RWPE1 (cell line): ENCODE measurements at regions not wholly inside any gene's neighbourhood (a gene's known extent, or its start where the extent isn't known, plus 50 kb on each side); places are given as distances from the start of the nearest gene placed in this dataset.

Experiments
- CTCF ChIA-PET: fragments of 350-600 bp; sonication (Branson Sonifier 250); formaldehyde crosslinking; extraction: SDS; loops from one replicate; lab custom pipeline; 2021; lab: Yijun Ruan, JAX
- POLR2A ChIA-PET: fragments of 400-600 bp; formaldehyde crosslinking; extraction: SDS; loops from one replicate; lab custom pipeline; 2020; ENCODE audit warnings: antibody characterized with exemption; ENCODE audit not compliant: low non-redundant PET; lab: Yijun Ruan, JAX
- DNase-seq: peaks from one replicate; pipeline ENCODE4 v3.0.0; 2012; ENCODE audit warnings: low spot score
- H3K27ac ChIP-seq: fragments of 450-650 bp; 2 replicates; pipeline ENCODE4 v1.5.1; 2017
- CTCF ChIP-seq: fragments of 450-650 bp; conservative IDR thresholded peaks from 2 replicates; pipeline ENCODE4 v1.5.1; 2017; ENCODE audit warnings: low read depth, mild to moderate bottlenecking

GRCh38 chr21:41689289-41689583 is 77.6 kb downstream of the RIPK4 start:
- ChIA-PET POLR2A (no interaction called here), CTCF (interaction anchor here (0.6 kb wide), 1 partner anchor 27 kb away, joined by 3 read pairs; no protein-coding TSS in a partner anchor)
- TF ChIP-seq CTCF = no peak
- H3K27ac ChIP-seq = no peak overlapping the region
- DNase-seq = no peak

- no peak for TF ChIP-seq CTCF
- ChIA-PET POLR2A (no interaction called here), CTCF (no interaction called here)
- DNase-seq = no peak
- H3K27ac ChIP-seq = peak overlapping the region; percentile 100
Measured at GRCh38 chr21:41687633-41688032, 79.2 kb downstream of the RIPK4 start.

- CTCF ChIA-PET = interaction anchor here (0.6 kb wide), 1 partner anchor 139 kb away, joined by 4 read pairs; no protein-coding TSS in a partner anchor
- H3K27ac ChIP-seq = peak overlapping the region; percentile 100
- no peak for DNase-seq
- TF ChIP-seq CTCF = no peak
- POLR2A ChIA-PET = no interaction called here
Measured at GRCh38 chr21:41686664-41687063, 80.2 kb downstream of the RIPK4 start.

GRCh38 chr21:41685511-41686149 is 81.2 kb downstream of the RIPK4 start:
- ChIA-PET CTCF (interaction anchor here (0.5 to 2.3 kb wide), 2 partner anchors 65 to 93 kb away, joined by 3 to 6 read pairs; no protein-coding TSS in a partner anchor), POLR2A (no interaction called here)

GRCh38 chr21:41684381-41685245 is 82.2 kb downstream of the RIPK4 start:
- CTCF ChIA-PET = interaction anchor here (0.6 to 2.3 kb wide), 2 partner anchors 72 to 94 kb away, joined by 3 to 6 read pairs; no protein-coding TSS in a partner anchor
- POLR2A ChIA-PET = interaction anchor here (0.7 to 0.8 kb wide), 2 partner anchors 32 to 53 kb away, joined by 3 to 9 read pairs; no protein-coding TSS in a partner anchor
- peak overlapping the region; percentile 100 for H3K27ac ChIP-seq
- TF ChIP-seq CTCF = no peak
- peak; percentile 75 for DNase-seq

More at GRCh38 chr21:41685511-41686149, 81.2 kb downstream of the RIPK4 start:
- H3K27ac ChIP-seq = peak overlapping the region; percentile 100
- TF ChIP-seq CTCF = no peak
- no peak for DNase-seq

GRCh38 chr21:41683815-41684214 is 83.0 kb downstream of the RIPK4 start:
- TF ChIP-seq CTCF = no peak
- CTCF ChIA-PET = interaction anchor here (2.3 kb wide), 1 partner anchor 94 kb away, joined by 6 read pairs; no protein-coding TSS in a partner anchor
- POLR2A ChIA-PET = interaction anchor here (0.7 to 0.8 kb wide), 2 partner anchors 32 to 53 kb away, joined by 3 to 9 read pairs; no protein-coding TSS in a partner anchor
- DNase-seq = no peak
- H3K27ac ChIP-seq = peak overlapping the region; percentile 100
